A673 (cell line): ENCODE measurements at regions not wholly inside any gene's neighbourhood (a gene's known extent, or its start where the extent isn't known, plus 50 kb on each side); places are given as distances from the start of the nearest gene placed in this dataset.
A peak's percentile ranks its signal among the peaks of the same experiment; 100 is the strongest.

Source experiments
- BruUV-seq: library from RNA; stranded (reverse); fragments of 400-500 nt; replicated peaks from 2 replicates; lab custom pipeline; 2021; lab: Mats Ljungman, UMichigan
- CTCF ChIA-PET: fragments of 300-600 bp; sonication (Branson Sonifier 250); formaldehyde crosslinking; loops from one replicate; lab custom pipeline; 2022; ENCODE audit warnings: antibody characterized with exemption; lab: Charles Lee
- POLR2A ChIA-PET: fragments of 300-600 bp; sonication (Branson Sonifier 250); formaldehyde crosslinking; loops from one replicate; lab custom pipeline; 2022; ENCODE audit warnings: antibody characterized with exemption; ENCODE audit not compliant: low non-redundant PET; lab: Charles Lee
- DNase-seq: peaks from one replicate; pipeline ENCODE4 v3.0.0-alpha.2; 2015; ENCODE audit warnings: low spot score
- H3K27ac ChIP-seq: fragments of 200-600 bp; sonication (generic); 2 replicates; pipeline ENCODE4 v1.5.1; 2016; ENCODE audit warnings: mixed run types, low read depth, mild to moderate bottlenecking, mixed read lengths, antibody characterized with exemption, low read length; ENCODE audit not compliant: poor library complexity, severe bottlenecking
- H3K27me3 ChIP-seq: fragments of 200-600 bp; sonication (generic); replicated peaks from 2 replicates; pipeline ENCODE4 v1.6.1; 2017; ENCODE audit warnings: mixed run types, low read depth, mild to moderate bottlenecking, mixed read lengths, antibody characterized with exemption, low read length; ENCODE audit not compliant: insufficient read depth, poor library complexity
- H3K36me3 ChIP-seq: fragments of 200-600 bp; sonication (generic); 2 replicates; pipeline ENCODE4 v1.6.1; 2016; ENCODE audit warnings: mixed run types, mild to moderate bottlenecking, mixed read lengths, antibody characterized with exemption, low read length; ENCODE audit not compliant: insufficient read depth, poor library complexity, severe bottlenecking
- H3K4me1 ChIP-seq: fragments of 200-600 bp; sonication (generic); 2 replicates; pipeline ENCODE4 v1.6.1; 2017; ENCODE audit warnings: mixed run types, mild to moderate bottlenecking, mixed read lengths, antibody characterized with exemption, low read length; ENCODE audit not compliant: insufficient read depth, poor library complexity, severe bottlenecking
- H3K4me3 ChIP-seq: fragments of 200-600 bp; sonication (generic); 2 replicates; pipeline ENCODE4 v1.5.1; 2016; ENCODE audit warnings: low read depth, mixed run types, mild to moderate bottlenecking, mixed read lengths, low read length; ENCODE audit not compliant: poor library complexity, severe bottlenecking
- H3K9me3 ChIP-seq: fragments of 200-600 bp; sonication (generic); 2 replicates; pipeline ENCODE4 v1.6.1; 2016; ENCODE audit warnings: mixed run types, low read depth, mild to moderate bottlenecking, mixed read lengths, antibody characterized with exemption, low read length; ENCODE audit not compliant: poor library complexity, severe bottlenecking
- EZH2 ChIP-seq: fragments of 200-600 bp; sonication (generic); IDR thresholded peaks from 2 replicates; pipeline ENCODE4 v1.6.1; 2017; ENCODE audit warnings: borderline replicate concordance, low read depth, mild to moderate bottlenecking, mixed read lengths, antibody characterized with exemption, low read length; ENCODE audit not compliant: poor library complexity, severe bottlenecking
- intact Hi-C: fragments of 100-400 bp; cut with micrococcal nuclease; formaldehyde crosslinking; loops from one replicate; pipeline ENCODE4 v1.10.0; 2022; ENCODE audit not compliant: unreplicated experiment
- TF ChIP-seq, protein P1 (sequence below): fragments of 300-800, 200-600 bp; sonication (generic); conservative IDR thresholded peaks from 2 replicates; pipeline ENCODE4 v1.5.1; 2017; ENCODE audit warnings: low read depth, mild to moderate bottlenecking, antibody characterized with exemption, low read length, moderate library complexity, mixed read lengths

DNA sequence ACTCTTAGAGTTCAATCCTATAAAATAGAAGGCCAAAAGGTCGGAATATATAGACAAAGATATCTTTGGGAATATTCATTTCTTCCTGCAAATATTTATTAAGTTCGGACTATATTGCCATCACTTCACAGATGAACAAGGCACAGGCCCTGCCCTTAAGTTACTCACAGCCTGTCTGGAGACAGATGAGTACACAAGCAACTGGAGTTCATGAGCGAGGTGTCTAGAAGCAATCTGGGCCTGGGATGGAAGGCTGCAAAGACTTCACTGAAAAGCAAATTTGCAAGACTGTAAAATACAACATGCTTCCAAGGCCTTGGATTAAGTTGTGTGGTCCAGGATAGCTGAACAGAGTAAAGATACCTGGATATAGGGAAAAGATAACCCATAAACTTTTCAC, 56.7 kb upstream of the CEP85L start:
- H3K9me3 ChIP-seq = no peaks in the 10 kb centered on the region
- H3K4me3 ChIP-seq = no peak overlapping the region
- H3K27me3 ChIP-seq = no peaks in the 10 kb centered on the region
- ChIA-PET CTCF (no interaction called here), POLR2A (interaction anchor here (0.8 kb wide), 1 partner anchor 551 kb away, joined by 3 read pairs; no protein-coding TSS in a partner anchor)
- no peaks in the 10 kb centered on the region for H3K36me3 ChIP-seq
- H3K4me1 ChIP-seq = peaks cover 33% of the 10 kb centered on the region
- no peak for TF ChIP-seq EZH2
- TF ChIP-seq, protein P1, sequence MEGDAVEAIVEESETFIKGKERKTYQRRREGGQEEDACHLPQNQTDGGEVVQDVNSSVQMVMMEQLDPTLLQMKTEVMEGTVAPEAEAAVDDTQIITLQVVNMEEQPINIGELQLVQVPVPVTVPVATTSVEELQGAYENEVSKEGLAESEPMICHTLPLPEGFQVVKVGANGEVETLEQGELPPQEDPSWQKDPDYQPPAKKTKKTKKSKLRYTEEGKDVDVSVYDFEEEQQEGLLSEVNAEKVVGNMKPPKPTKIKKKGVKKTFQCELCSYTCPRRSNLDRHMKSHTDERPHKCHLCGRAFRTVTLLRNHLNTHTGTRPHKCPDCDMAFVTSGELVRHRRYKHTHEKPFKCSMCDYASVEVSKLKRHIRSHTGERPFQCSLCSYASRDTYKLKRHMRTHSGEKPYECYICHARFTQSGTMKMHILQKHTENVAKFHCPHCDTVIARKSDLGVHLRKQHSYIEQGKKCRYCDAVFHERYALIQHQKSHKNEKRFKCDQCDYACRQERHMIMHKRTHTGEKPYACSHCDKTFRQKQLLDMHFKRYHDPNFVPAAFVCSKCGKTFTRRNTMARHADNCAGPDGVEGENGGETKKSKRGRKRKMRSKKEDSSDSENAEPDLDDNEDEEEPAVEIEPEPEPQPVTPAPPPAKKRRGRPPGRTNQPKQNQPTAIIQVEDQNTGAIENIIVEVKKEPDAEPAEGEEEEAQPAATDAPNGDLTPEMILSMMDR = no peak
- no TSS peak for BruUV-seq
- intact Hi-C loops = no loop called here
- DNase-seq = no peak
- no peak overlapping the region for H3K27ac ChIP-seq

DNA sequence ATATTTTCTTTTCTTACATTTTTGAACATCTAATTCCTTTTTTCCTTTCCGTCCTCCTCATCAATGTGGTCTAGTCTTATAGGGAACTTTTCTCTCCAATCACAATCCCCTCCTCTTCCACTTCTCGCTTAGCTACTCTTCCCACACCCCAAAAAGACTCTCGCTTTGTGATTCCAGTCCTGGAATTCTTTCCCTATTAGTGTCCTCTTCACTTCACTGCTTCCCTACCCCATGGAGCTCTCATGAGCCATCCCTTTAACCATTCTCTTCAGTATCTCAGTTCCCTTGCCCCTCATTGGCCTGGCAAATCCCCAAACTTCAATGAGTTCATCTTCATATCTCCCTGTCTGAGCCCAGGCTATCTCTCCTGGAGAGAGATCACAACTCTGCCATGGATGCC, 55.3 kb upstream of the CEP85L start:
- intact Hi-C loops = no loop called here
- H3K27ac ChIP-seq = no peak overlapping the region

DNA sequence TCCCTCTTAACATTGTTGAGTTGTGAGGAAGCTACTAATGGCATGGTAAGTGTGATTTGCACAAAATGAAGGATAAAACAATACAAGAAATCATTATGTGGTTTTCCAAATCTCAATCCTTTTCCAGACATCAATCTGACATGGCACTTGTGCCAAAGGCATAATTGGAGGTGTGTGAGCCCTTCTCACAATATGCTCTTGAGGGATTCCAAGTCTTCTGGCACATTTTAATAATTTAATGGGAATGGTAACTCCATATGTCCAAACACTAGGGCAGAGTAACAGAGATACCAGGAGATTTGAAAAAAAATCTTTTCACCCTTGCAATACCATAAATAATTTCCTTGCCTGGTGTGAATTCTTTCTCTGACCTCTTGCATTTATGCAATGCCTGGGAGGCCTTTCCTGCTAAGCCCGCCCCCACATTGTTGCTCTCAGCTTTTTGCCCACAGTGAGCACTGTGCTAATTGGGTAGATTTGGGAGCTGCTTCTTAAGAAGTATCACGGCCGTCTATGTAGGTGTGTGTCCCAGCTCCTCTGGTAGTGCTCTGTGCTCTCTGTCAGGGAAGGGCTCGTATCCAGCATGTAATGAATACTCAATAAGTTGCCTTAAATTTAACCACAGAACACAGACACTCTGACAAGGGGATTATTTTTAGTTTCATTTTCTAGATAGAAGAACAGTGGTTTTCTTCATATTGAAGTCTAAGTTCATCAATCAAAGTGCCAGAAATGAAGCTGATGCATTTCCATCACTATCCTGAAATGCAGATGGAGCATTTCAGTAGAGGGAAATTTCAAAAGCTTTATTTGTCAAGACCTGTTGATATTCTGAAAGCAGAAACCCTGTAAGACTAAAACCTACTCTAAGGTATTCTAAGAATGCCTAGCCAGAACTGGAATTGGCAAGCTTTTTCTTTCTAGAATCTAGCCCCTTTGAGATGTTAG, 54.4 kb upstream of the CEP85L start:
- TF ChIP-seq EZH2 = no peak
- TF ChIP-seq, protein P1 = no peak
- ChIA-PET CTCF (no interaction called here), POLR2A (no interaction called here)
- no TSS peak for BruUV-seq
- H3K27ac ChIP-seq = no peak overlapping the region
- no peaks in the 10 kb centered on the region for H3K36me3 ChIP-seq
- H3K27me3 ChIP-seq = no peaks in the 10 kb centered on the region
- peak; percentile 64 for DNase-seq
- intact Hi-C loops = no loop called here
- H3K4me1 ChIP-seq = peaks cover 33% of the 10 kb centered on the region
- H3K9me3 ChIP-seq = no peaks in the 10 kb centered on the region
- H3K4me3 ChIP-seq = peak overlapping the region; percentile 29

More for the DNA sequence above, 55.3 kb upstream of the CEP85L start:
- BruUV-seq = no TSS peak
- Histone ChIP-seq H3K36me3 (no peaks in the 10 kb centered on the region), H3K4me1 (peaks cover 33% of the 10 kb centered on the region), H3K4me3 (no peak overlapping the region), H3K27me3 (no peaks in the 10 kb centered on the region), H3K9me3 (no peaks in the 10 kb centered on the region)
- ChIA-PET POLR2A (no interaction called here), CTCF (no interaction called here)
- DNase-seq = no peak
- TF ChIP-seq EZH2 = no peak
- TF ChIP-seq, protein P1 = no peak
